ENCODE measurements at regions not wholly inside any gene's neighbourhood (a gene's known extent, or its start where the extent isn't known, plus 50 kb on each side); places are given as distances from the start of the nearest gene placed in this dataset.
A peak's percentile ranks its signal among the peaks of the same experiment; 100 is the strongest.

GRCh38 chr13:95387733-95388207 is 86.5 kb upstream of the ABCC4 start:
- no peak overlapping the region for H3K27ac ChIP-seq (ENCODE audit: low read depth in 2 of 2, low read length in 2 of 2)
- DNase-seq = peak in 3 of 5 donors; percentile 18 to 81 (median 54)
- FAIRE-seq = no peak
- no peak overlapping the region for H3K4me3 ChIP-seq (ENCODE audit: low read length in 3 of 3)
- TF ChIP-seq CTCF (IDR thresholded peaks at IDR 0.05; ENCODE audit: borderline replicate concordance, extremely low read depth, insufficient read depth) = no peak
- intact Hi-C loops (cut with DNase I) = no loop called here
- H3K36me3 ChIP-seq (ENCODE audit: control insufficient read depth in 2 of 3, insufficient read depth in 3 of 3, low read length in 3 of 3) = no peaks in the 10 kb centered on the region
- H3K27me3 ChIP-seq (ENCODE audit: control insufficient read depth, insufficient read depth, low read length) = no peaks in the 10 kb centered on the region
- no peaks in the 10 kb centered on the region for H3K4me1 ChIP-seq (ENCODE audit: control insufficient read depth in 2 of 3, insufficient read depth in 2 of 3, low read depth in 1 of 3, low read length in 3 of 3)
- H3K9ac ChIP-seq (ENCODE audit: low read length in 3 of 3) = no peak overlapping the region
- no peaks in the 10 kb centered on the region for H3K9me3 ChIP-seq (ENCODE audit: control insufficient read depth in 2 of 3, insufficient read depth in 1 of 3, low read length in 3 of 3)

- Histone ChIP-seq H3K4me1 (ENCODE audit: control insufficient read depth in 2 of 3, insufficient read depth in 2 of 3, low read depth in 1 of 3, low read length in 3 of 3) (no peaks in the 10 kb centered on the region), H3K36me3 (ENCODE audit: control insufficient read depth in 2 of 3, insufficient read depth in 3 of 3, low read length in 3 of 3) (no peaks in the 10 kb centered on the region), H3K9ac (ENCODE audit: low read length in 3 of 3) (no peak overlapping the region), H3K4me3 (ENCODE audit: low read length in 3 of 3) (no peak overlapping the region), H3K27ac (ENCODE audit: low read depth in 2 of 2, low read length in 2 of 2) (no peak overlapping the region), H3K27me3 (ENCODE audit: control insufficient read depth, insufficient read depth, low read length) (no peaks in the 10 kb centered on the region), H3K9me3 (ENCODE audit: control insufficient read depth in 2 of 3, insufficient read depth in 1 of 3, low read length in 3 of 3) (no peaks in the 10 kb centered on the region)
- intact Hi-C loops (cut with DNase I) = no loop called here
- FAIRE-seq = no peak
- no peak for TF ChIP-seq CTCF (IDR thresholded peaks at IDR 0.05; ENCODE audit: borderline replicate concordance, extremely low read depth, insufficient read depth)
- DNase-seq = no peak
Measured at GRCh38 chr13:95388420-95389079, 87.3 kb upstream of the ABCC4 start.

- Histone ChIP-seq H3K9me3 (ENCODE audit: control insufficient read depth in 2 of 3, insufficient read depth in 1 of 3, low read length in 3 of 3) (no peaks in the 10 kb centered on the region), H3K27ac (ENCODE audit: low read depth in 2 of 2, low read length in 2 of 2) (no peak overlapping the region), H3K4me1 (ENCODE audit: control insufficient read depth in 2 of 3, insufficient read depth in 2 of 3, low read depth in 1 of 3, low read length in 3 of 3) (no peaks in the 10 kb centered on the region), H3K4me3 (ENCODE audit: low read length in 3 of 3) (no peak overlapping the region), H3K27me3 (ENCODE audit: control insufficient read depth, insufficient read depth, low read length) (no peaks in the 10 kb centered on the region), H3K36me3 (ENCODE audit: control insufficient read depth in 2 of 3, insufficient read depth in 3 of 3, low read length in 3 of 3) (no peaks in the 10 kb centered on the region), H3K9ac (ENCODE audit: low read length in 3 of 3) (no peak overlapping the region)
- FAIRE-seq (no peak), DNase-seq (no peak)
- no peak for TF ChIP-seq CTCF (IDR thresholded peaks at IDR 0.05; ENCODE audit: borderline replicate concordance, extremely low read depth, insufficient read depth)
- intact Hi-C loops (cut with DNase I) = no loop called here
Measured at GRCh38 chr13:95391362-95391761, 90.1 kb upstream of the ABCC4 start.

GRCh38 chr13:95391785-95392184 is 90.5 kb upstream of the ABCC4 start:
- no peaks in the 10 kb centered on the region for H3K27me3 ChIP-seq (ENCODE audit: control insufficient read depth, insufficient read depth, low read length)
- no peak overlapping the region for H3K27ac ChIP-seq (ENCODE audit: low read depth in 2 of 2, low read length in 2 of 2)
- H3K4me1 ChIP-seq (ENCODE audit: control insufficient read depth in 2 of 3, insufficient read depth in 2 of 3, low read depth in 1 of 3, low read length in 3 of 3) = no peaks in the 10 kb centered on the region
- no peak overlapping the region for H3K4me3 ChIP-seq (ENCODE audit: low read length in 3 of 3)
- FAIRE-seq = no peak
- H3K9ac ChIP-seq (ENCODE audit: low read length in 3 of 3) = no peak overlapping the region
- H3K36me3 ChIP-seq (ENCODE audit: control insufficient read depth in 2 of 3, insufficient read depth in 3 of 3, low read length in 3 of 3) = no peaks in the 10 kb centered on the region
- TF ChIP-seq CTCF (IDR thresholded peaks at IDR 0.05; ENCODE audit: borderline replicate concordance, extremely low read depth, insufficient read depth) = no peak
- intact Hi-C loops (cut with DNase I) = no loop called here
- H3K9me3 ChIP-seq (ENCODE audit: control insufficient read depth in 2 of 3, insufficient read depth in 1 of 3, low read length in 3 of 3) = no peaks in the 10 kb centered on the region
- no peak for DNase-seq
